CD4-positive, alpha-beta T cell treated with Interleukin-15 for 4 hours (primary cell): ENCODE measurements at regions not wholly inside any gene's neighbourhood (a gene's known extent, or its start where the extent isn't known, plus 50 kb on each side); places are given as distances from the start of the nearest gene placed in this dataset.

Experiments
- DNase-seq: peaks from one replicate; pipeline ENCODE4 v3.0.0-alpha.2; 2020; ENCODE audit warnings: low spot score

DNA sequence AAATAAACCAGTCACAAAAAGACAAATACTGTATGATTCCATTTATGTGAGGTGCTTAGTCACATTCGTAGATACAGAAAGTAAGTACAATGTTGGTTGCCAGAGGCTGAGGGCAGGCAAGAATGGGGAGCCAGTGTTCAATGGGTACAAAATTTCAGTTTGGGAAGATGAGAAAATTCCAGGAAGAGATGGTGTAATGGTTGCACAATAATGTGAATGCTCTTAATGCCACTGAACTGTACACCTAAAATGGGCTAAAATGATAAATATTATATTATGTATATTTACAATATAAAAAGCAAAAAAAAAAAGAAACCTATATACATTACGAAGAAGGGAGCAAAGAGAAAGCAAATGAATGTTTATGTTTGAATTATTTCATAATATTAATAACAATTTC, 329.0 kb downstream of the C11orf87 start:
- no peak for DNase-seq

DNA sequence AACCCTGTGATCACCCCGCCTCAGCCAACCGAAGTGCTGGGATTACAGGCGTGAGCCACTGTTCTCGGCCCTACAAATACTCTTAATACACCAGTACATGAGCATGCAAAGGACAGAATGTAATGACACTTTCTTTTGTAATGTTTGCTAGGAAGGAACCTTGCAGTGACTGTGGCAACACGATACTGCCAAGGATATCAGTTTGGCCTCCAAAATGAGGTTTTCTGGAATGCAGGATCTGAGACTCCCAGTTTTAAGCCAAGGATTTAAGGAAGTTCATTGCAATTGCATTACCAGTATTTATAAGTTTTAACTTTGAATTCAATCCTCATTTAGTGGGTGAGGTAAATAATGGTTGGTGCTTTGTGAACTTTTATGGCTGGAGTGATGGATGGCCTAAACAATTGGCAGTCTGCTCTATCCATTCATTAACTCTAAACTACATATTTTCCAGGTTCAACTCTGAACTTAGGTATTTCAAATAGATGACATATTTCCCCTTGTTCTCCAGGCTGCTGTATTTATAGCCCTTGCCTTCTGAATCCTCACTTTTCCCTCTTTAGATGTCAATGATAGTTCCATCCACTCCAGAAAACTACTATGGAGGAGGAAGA, 330.3 kb downstream of the C11orf87 start:
- no peak for DNase-seq

DNA sequence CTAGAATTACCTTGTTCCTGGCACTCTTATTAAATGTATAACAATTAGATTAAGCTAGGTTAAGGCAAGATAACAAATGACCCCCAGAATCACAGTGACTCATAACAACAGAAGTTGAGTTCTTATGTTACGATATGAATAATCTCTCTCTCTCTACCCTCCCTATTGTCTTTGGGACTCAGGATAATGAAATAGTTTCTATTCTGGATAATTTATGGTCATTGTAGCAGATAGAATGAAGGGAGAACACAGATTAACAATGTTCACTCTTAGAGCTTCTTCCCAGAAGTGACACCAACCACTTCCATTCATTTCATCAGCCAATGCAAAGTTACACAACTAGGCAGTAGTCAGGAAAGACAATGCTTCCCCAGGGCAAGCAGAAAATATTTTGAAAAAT, 334.5 kb downstream of the C11orf87 start:
- no peak for DNase-seq

DNA sequence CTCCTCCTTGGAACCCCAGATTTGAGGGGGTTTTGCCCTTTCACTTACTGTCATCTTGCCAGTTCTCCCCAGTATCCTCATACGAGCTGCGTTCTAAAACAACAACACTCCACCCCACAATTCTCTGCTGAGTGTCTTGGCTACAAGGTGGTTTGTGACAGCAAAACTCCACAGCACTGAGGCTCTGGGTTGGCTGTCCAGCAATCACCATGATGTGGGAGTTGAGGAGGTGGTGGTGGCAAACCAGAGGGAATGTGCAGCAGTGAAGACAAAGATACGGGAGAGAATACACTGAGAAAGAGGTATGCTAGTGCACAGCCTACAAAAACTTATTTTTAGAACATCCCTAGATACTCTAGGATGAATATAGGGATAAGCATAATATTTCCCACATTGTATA, 335.0 kb downstream of the C11orf87 start:
- no peak for DNase-seq

DNA sequence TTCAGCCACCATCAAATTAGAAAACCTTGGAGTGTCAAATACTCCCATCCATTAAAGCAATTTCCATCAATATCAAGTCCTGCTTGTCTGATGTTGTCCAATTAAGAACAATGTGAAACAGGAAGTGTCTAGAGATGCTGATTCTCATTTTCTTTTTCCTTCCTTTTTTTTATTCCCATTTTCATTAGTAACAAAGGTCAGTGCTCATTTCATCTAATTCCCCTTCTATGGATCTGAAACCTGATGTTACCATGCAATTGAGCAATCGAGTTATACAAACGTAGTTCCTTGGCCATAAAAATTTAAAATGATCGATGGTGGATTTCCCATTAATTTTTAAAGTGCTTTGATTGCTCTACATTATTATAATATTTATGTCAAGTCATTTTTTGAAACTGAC, 330.6 kb upstream of the ZC3H12C start:
- no peak for DNase-seq

DNA sequence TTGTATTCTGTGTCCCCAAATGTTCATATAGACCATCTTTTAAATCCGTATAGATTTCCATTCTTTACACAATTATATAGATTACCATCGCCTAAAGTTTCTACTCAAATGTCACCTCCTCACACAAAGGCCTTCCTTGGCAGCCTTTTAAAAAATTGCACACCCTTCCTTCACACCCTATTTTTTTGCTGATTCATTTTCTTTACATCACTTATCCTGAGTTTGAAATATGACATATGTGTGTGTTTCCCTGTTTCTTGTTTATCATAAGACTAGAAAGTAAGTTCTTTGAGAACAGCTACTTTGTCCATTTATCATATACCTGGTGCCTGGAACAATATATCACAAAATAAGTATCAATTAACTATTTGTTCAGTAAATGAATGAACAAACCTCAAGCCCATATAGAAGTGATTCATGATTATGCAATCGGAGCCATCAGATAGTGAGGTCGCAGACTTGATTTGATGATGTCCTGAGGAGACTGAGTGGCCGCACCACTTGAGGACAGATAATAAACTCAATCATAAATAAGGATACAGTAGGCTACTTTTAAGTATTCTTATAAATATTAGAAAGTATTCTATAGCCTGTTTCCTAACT, 327.4 kb upstream of the ZC3H12C start:
- no peak for DNase-seq

DNA sequence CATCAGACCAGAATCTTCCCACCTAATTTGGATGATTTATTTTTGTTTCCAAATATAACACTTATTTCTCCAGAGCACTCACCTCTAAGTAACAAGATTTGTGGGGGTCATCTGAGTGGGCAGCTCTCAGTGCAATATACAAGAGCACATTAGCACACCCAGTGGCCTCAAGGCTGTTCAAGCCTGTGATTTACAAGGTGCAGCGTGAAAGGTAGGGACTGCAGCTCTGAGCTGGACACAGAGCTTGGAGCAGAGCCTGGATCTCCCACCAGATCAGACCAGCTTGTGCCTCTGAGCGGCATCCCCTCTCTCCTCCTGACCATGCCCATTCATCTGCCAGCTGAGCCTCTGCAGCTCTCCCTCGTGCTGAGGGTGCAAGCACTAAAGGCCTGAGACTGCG, 323.3 kb upstream of the ZC3H12C start:
- no peak for DNase-seq

DNA sequence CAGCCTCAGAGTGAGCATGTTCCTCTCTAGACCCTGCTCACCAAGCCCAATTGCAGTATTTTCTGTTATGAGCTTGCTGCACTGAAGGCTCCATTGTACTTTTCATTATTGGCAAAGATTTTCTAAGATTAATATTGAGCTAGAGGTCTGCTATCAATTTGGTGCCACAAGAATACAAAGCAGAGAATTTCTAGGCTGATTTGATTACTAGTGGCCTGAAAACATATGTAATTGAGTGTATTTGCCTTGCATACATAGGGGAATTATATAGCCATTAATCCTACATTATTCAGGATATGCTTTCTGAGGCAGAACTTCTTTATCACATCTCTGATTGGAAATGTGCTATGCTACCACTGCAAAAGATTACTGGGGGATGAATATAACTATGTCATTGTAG, 322.9 kb upstream of the ZC3H12C start:
- DNase-seq, result no peak

DNA sequence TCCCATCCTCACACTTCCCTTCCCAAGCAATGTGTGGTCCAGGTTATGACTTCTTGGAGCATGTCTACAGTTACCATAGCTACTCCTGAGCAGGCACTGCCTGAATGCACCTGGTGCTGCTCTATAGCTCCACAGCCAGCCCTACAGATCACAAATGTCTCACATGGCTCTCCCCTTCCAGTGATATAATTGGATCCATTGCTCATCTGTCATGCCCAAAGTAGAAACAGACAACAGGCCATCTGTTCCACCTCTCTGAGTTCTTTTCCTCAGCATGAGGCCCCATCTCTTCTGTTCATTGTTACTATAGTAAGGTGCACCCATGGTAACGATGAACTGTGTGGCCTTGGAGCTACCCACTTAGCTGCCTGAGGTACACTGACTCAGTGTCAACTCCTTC, 320.3 kb upstream of the ZC3H12C start:
- no peak for DNase-seq

DNA sequence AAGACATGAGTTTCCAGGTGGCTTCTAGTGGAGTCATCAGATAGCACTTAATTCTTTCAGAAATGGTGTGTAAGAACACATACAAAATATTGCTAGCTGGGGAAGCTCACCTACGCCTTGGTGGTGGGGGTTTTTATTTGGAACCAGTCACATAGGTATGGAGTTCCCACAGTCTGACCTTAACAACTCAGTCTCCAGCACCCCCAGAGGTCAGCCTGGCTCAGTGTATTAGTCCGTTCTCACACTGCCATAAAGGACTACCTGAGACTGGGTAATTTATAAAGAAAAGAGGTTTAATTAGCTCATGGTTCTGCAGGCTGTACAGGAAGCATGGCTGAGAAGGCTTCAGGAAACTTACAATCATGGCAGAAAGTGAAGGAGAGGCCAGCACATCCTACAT, 317.5 kb upstream of the ZC3H12C start:
- DNase-seq, result no peak

DNA sequence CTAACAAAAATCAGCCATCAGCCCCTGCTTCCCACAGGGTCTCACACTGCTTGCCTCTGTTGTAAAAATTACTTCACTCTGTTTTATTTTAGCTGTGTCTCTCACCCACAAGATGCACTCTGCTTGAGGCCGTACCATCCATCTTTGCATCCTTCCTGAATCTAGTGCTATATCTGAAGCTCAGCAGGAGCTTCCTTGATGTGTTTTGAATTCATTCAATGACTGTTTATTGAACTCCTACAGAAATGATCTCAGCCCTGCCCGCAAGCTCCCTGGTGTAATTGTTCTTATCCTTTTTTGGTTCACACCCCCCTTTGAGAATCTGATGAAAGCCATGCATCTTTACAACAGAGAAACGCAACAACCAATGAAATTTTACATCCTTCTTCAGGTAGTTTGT, 310.2 kb upstream of the ZC3H12C start:
- DNase-seq, result no peak

DNA sequence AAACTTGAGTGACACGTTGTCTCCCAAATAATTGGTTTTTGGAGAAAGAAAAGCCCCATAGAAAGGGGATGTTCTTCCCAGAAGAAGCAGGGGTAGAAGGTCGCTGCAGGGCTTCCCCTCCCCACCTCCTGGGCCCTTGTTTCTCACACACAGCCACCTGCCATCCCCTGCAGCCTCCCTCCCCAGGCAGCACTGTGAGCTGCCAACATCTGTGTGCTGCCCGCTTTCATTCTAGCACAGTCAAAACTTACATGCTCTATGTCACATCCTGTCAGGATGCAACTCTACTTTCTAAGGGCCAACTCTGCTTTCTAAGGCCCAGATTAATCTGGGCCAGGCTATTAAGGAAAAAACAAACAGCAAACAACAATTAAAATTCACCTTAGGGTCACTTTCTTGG, 309.4 kb upstream of the ZC3H12C start:
- DNase-seq, result no peak

DNA sequence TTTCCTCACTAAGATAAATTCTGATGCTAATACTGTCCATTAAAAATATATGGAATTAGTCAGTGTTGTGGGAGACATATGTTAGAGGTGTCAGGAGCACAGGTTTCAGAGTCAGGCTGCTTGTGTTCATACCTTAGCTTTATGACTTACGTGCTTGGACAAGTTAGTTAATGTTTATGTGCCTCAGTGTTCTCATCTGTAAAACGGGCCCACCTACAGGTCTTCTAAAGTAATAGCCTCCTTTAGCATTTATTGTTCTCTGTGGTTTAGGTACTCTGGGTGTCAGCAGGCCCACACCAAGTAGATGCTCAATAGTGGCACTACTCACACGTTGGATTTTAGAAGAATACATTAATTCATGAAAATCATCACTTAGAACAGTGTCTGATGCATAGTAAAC, 308.7 kb upstream of the ZC3H12C start:
- DNase-seq, result no peak

DNA sequence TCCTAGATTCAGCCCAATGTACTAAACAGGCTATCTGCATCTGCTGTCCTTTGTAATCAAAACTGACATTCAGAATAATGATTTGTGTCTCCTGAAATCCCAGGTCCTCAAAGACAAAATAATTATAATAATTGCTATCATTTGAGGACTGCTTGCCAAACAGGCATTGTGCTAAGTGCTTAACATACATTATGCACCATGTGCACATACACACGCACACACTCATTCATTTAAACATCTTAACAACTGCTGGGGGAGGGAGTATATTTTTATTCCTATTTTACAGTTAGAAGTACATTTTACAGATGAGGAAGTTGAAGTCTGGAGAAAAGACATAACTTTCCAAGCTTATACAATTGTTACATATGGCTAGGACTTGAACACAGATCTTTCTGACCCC, 308.0 kb upstream of the ZC3H12C start:
- DNase-seq, result no peak

DNA sequence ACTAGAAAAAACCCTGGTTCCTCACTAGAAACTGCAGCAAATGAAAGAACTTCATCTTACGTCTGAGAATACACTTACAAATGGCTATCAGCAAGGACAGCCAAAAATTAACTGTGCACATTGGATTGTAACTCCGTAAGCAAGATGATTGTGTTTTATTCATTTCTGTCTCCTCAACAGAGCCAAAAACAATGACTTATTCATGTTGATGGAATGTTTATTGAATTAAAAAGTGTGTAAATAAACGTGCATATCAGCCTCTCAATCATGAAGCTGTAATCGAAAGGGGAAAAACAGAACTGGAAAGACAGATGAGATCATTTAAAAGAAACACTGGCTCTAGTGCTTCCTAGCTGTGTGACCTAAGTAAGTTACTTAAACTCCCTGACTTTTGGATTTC, 307.5 kb upstream of the ZC3H12C start:
- no peak for DNase-seq

DNA sequence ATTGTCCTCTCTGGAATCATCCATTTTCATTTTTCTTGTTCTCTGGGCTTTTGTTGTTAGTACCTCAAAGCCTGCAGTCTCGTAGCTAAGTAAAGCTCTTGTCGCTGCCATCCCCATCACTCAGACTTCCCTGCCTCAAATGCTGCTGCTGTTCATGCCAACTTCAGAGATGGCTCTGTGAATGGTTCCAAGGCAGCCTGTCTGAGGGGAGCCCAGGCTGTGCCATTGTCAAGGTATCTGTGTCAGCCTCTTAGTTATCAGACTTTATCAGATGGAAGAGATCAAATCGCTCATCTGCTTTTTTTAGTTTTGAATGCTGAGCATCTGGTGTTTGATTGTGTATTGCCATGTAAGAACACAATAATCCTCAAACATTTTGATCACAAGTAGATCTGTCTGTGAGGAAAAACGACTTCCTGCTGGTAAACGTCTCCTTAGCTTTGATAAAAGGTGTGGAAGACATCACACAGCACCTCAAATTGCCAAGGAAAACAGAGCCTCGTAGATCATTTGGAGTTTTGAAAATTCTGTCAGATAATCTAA, 304.2 kb upstream of the ZC3H12C start:
- DNase-seq, result no peak

DNA sequence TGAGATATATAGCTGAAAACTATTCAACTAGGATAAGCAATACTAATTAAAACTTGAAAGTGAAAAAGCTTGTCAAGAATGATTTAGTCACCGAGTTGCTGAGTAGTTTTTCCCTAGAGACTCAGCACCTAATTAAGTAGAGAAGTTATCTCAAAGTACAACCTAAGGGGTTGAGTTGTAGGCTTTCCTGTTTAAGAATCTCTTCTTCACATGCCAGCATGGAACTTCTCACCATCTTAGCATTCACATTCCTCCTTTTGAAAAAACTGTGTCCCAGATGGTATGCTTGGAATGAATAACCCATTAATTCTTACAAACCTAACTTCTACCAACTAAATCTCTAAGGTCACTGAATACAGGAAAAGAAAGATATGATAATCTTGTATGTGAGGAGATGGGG, 303.3 kb upstream of the ZC3H12C start:
- no peak for DNase-seq

DNA sequence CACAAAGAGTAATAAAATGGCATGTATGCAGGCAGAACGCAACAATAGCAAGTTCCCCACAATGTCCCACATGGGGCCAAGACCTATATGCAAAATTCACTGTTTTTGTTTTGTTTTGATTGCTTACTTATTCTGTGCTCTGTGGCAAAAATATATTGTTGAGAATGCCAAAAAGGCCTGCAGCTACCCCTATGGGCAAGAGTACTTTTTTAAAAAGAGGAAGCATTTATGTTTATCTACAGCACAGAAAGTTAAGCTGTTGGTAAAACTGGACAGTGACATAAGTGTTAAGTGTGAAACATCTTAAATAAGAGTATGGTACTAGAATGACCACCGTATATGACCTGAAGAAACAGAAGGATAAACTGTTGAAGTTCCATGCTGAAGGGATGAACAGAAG, 301.9 kb upstream of the ZC3H12C start:
- no peak for DNase-seq

DNA sequence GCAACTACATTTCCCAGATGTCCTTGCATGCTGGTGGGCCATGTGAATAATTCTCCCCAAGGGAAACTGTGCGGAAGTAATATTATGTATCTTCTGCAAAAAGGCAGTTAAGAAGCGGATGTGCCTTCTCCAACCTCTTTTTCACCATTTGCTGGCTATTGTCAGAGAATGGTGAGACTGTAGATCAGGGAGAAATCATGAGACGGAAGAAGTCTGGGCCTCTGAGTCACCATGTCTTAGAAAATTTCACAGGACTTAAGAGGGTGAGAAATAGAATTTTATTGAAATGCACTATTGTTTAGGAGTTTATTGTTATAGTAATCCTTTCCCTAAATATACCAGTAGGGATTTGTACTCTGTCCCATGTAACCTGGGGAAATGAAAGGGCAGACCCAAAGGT, 298.7 kb upstream of the ZC3H12C start:
- DNase-seq, result no peak

DNA sequence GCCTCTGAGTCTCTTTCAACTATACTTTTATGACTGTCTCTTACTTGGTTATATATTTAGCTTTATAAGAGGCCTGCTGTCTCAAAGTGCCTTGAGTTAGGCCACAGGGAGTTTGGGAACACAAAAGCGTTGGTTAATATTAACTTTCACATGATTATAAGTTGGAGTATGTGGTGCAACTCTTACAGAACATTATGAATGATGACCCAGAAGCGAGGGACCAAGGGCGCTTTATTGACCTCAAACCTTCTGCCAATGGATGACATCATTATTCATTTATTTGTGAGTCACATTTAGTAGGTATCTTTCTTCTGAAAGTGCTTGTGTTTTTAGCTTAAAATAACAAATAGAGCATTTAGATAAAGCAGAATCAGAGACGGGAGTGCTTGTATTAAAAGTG, 298.0 kb upstream of the ZC3H12C start:
- DNase-seq, result no peak

DNA sequence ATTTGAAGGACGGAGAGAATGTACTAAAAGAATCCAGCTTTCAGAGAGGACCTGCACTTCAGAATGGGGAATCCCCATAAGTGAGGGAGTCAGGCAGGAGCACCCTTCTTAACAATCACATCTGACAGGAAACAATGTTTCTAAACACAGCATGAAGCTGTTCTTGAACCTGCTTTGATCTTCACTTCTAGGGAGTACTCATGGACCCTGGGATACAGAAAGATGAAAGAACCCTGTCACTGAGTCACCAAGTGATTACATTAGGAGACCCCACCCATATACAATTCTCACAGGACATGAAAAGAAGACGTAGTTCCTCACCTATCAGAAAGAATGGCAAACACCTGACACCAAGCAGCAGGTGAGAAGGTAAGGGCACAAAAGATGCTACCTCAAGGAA, 296.9 kb upstream of the ZC3H12C start:
- no peak for DNase-seq

DNA sequence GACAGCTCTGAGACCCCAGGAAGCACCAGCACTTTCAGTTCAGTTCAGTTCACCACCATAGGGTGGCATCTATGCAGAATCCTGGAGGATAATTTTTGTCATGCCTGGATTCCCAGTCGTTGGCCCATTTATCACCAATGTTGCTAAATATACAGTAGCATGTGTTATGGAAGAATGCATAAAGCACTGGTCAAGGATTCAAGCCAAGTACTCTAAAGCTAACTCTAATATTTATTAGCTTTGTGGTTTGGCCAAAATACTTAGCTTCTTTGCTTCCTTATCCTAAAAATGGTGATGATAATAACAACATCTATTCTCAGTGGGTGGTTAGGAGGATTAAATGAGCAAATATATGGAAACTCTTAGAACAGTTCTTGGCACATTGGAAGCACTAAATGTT, 294.7 kb upstream of the ZC3H12C start:
- no peak for DNase-seq

DNA sequence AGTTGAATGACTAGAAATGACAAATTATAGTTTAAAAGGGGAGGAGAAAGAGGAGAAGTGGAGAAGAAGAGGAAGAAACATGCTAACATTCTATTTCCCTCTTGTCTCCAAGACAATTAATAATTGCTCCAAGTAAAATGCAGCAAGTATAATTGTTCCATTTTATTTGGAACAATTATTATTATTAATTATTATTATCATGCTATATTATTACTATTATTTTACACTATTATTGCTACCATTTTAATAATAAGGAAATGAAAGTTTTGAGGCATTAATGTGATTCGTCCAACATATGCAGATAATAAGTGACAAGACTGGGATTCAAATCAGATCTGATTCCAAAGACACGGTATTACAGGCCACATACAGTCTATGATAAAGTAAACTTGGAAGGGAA, 293.6 kb upstream of the ZC3H12C start:
- no peak for DNase-seq

DNA sequence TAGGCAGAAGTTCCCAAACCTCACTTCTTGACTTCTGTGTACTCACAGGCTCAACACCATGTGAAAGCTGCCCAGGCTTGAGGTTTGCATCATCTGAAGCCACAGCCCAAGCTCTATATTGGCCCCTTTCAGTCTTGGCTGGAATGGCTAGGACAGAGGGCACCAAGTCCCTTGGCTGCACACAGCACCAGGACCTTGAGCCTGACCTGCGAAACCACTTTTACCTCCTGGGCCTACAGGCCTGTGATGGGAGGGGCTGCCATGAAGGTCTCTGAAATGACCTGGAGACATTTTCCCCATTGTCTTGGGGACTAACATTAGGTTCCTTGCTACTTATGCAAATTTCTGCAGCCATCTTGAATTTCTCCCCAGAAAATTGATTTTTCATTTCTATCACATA, 288.3 kb upstream of the ZC3H12C start:
- no peak for DNase-seq
